ENCODE measurements at regions not wholly inside any gene's neighbourhood (a gene's known extent, or its start where the extent isn't known, plus 50 kb on each side); places are given as distances from the start of the nearest gene placed in this dataset.

DNA sequence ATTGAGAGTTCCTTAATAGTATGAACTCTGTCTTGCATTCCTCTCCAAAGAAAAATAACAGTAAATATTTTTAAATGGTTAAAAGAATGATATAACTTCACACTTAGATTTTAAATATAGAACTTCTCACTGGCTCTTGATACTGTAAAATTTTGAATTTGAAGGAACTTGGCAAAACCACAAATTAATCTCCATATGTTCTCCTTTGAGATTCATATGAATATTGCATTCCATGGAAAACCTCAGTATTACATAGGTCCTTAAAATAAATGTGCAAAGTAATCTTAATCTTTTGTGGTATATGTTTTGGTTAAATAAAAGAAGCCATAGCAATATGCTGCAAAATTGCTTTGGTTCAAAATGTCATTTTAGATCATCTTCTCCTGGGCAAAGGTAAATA is 1137.6 kb upstream of the LRRTM3 start:
- no peak for TF ChIP-seq EZH2 (IDR thresholded peaks at IDR 0.05)
- TF ChIP-seq, protein P1, sequence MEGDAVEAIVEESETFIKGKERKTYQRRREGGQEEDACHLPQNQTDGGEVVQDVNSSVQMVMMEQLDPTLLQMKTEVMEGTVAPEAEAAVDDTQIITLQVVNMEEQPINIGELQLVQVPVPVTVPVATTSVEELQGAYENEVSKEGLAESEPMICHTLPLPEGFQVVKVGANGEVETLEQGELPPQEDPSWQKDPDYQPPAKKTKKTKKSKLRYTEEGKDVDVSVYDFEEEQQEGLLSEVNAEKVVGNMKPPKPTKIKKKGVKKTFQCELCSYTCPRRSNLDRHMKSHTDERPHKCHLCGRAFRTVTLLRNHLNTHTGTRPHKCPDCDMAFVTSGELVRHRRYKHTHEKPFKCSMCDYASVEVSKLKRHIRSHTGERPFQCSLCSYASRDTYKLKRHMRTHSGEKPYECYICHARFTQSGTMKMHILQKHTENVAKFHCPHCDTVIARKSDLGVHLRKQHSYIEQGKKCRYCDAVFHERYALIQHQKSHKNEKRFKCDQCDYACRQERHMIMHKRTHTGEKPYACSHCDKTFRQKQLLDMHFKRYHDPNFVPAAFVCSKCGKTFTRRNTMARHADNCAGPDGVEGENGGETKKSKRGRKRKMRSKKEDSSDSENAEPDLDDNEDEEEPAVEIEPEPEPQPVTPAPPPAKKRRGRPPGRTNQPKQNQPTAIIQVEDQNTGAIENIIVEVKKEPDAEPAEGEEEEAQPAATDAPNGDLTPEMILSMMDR (IDR thresholded peaks at IDR 0.05) = no peak

All from neural progenitor cell (in vitro differentiated cells).